ENCODE measurements at regions not wholly inside any gene's neighbourhood (a gene's known extent, or its start where the extent isn't known, plus 50 kb on each side); places are given as distances from the start of the nearest gene placed in this dataset.
"Not testable (repeated sequence)": the region's sequence is repeated elsewhere in the genome, so short reads cannot be mapped to it uniquely, and the experiment has no call there.

DNA sequence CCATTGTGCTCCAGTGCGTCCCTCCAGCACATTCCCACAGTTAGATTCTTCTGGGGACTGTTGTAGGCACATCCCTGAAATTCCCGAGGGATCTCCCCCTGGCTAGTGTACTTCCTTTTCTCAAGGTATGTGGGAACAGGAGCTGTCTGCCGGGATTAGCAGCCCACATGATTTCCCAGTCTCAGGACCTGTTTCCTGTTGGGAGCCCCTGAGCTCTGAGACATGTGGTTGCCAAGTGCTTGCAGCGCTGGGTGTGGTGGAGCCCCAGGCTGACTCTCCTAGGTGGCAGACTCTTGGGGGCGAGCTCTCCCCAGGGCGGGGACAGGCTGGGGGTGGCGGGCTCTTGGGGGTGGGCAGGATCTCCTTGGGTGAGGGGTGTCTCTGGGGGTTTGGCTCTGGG is 287.0 kb upstream of the PLGLB1 start:
- TF ChIP-seq ZNF703 (CRISPR knock-in tag; IDR thresholded peaks at IDR 0.05; ENCODE audit: borderline replicate concordance); ZNF333 (CRISPR knock-in tag; IDR thresholded peaks at IDR 0.05; ENCODE audit: borderline replicate concordance); SMC3 (IDR thresholded peaks at IDR 0.05; ENCODE audit: low read length); JUNB (CRISPR knock-in tag; IDR thresholded peaks at IDR 0.05; ENCODE audit: borderline replicate concordance); XBP1 (CRISPR knock-in tag; IDR thresholded peaks at IDR 0.05); CEBPB (IDR thresholded peaks at IDR 0.05; ENCODE audit: borderline replicate concordance, low read depth, low read length); HES4 (CRISPR knock-in tag; IDR thresholded peaks at IDR 0.05; ENCODE audit: borderline replicate concordance); GABPA (IDR thresholded peaks at IDR 0.05; ENCODE audit: low read depth, low read length); GABPA (CRISPR knock-in tag; IDR thresholded peaks at IDR 0.05; ENCODE audit: low read depth); ZNF235 (CRISPR knock-in tag; IDR thresholded peaks at IDR 0.05; ENCODE audit: borderline replicate concordance): not testable (repeated sequence)
- TF ChIP-seq, protein P1, sequence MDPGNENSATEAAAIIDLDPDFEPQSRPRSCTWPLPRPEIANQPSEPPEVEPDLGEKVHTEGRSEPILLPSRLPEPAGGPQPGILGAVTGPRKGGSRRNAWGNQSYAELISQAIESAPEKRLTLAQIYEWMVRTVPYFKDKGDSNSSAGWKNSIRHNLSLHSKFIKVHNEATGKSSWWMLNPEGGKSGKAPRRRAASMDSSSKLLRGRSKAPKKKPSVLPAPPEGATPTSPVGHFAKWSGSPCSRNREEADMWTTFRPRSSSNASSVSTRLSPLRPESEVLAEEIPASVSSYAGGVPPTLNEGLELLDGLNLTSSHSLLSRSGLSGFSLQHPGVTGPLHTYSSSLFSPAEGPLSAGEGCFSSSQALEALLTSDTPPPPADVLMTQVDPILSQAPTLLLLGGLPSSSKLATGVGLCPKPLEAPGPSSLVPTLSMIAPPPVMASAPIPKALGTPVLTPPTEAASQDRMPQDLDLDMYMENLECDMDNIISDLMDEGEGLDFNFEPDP (CRISPR knock-in tag; conservative IDR thresholded peaks at IDR 0.05), result not testable (repeated sequence)
- TF ChIP-seq, protein P2, sequence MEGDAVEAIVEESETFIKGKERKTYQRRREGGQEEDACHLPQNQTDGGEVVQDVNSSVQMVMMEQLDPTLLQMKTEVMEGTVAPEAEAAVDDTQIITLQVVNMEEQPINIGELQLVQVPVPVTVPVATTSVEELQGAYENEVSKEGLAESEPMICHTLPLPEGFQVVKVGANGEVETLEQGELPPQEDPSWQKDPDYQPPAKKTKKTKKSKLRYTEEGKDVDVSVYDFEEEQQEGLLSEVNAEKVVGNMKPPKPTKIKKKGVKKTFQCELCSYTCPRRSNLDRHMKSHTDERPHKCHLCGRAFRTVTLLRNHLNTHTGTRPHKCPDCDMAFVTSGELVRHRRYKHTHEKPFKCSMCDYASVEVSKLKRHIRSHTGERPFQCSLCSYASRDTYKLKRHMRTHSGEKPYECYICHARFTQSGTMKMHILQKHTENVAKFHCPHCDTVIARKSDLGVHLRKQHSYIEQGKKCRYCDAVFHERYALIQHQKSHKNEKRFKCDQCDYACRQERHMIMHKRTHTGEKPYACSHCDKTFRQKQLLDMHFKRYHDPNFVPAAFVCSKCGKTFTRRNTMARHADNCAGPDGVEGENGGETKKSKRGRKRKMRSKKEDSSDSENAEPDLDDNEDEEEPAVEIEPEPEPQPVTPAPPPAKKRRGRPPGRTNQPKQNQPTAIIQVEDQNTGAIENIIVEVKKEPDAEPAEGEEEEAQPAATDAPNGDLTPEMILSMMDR (CRISPR knock-in tag; IDR thresholded peaks at IDR 0.05), result not testable (repeated sequence)
- TF ChIP-seq, protein P3, sequence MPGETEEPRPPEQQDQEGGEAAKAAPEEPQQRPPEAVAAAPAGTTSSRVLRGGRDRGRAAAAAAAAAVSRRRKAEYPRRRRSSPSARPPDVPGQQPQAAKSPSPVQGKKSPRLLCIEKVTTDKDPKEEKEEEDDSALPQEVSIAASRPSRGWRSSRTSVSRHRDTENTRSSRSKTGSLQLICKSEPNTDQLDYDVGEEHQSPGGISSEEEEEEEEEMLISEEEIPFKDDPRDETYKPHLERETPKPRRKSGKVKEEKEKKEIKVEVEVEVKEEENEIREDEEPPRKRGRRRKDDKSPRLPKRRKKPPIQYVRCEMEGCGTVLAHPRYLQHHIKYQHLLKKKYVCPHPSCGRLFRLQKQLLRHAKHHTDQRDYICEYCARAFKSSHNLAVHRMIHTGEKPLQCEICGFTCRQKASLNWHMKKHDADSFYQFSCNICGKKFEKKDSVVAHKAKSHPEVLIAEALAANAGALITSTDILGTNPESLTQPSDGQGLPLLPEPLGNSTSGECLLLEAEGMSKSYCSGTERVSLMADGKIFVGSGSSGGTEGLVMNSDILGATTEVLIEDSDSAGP (CRISPR knock-in tag; IDR thresholded peaks at IDR 0.05; ENCODE audit: borderline replicate concordance), result not testable (repeated sequence)
